Uterus (tissue), 3 donors: ENCODE measurements at regions not wholly inside any gene's neighbourhood (a gene's known extent, or its start where the extent isn't known, plus 50 kb on each side); places are given as distances from the start of the nearest gene placed in this dataset.
"Not testable (repeated sequence)": the region's sequence is repeated elsewhere in the genome, so short reads cannot be mapped to it uniquely, and the experiment has no call there.

ENCODE experiments used
- DNase-seq, 2 donors: peaks; one replicate each; pipeline ENCODE4 v3.0.0-alpha.2; 2019 to 2020
- H3K27ac ChIP-seq, 2 donors: fragments of 200-600 bp; sonication (generic); 1 replicate in 1 of 2; 2 replicates in 1 of 2; pipeline ENCODE4 v1.5.1; 2016 to 2018
- H3K27me3 ChIP-seq, 2 donors: fragments of 200-600 bp; sonication (generic); one replicate each; pipeline ENCODE4 v1.5.1; 2018 to 2019; ENCODE audit warnings: control low read depth in 1 of 2
- H3K36me3 ChIP-seq, 2 donors: fragments of 200-600 bp; sonication (generic); one replicate each; pipeline ENCODE4 v1.5.1; 2019; ENCODE audit warnings: control low read depth in 1 of 2
- H3K4me1 ChIP-seq, 2 donors: fragments of 200-600 bp; sonication (generic); one replicate each; pipeline ENCODE4 v1.5.1; 2018 to 2019; ENCODE audit warnings: control low read depth in 1 of 2
- H3K4me3 ChIP-seq, 2 donors: fragments of 200-600 bp; sonication (generic); 1 replicate in 1 of 2; 2 replicates in 1 of 2; pipeline ENCODE4 v1.5.1; 2018 to 2019; ENCODE audit warnings: mild to moderate bottlenecking in 1 of 2
- H3K9me3 ChIP-seq, 2 donors: fragments of 200-600 bp; sonication (generic); one replicate each; pipeline ENCODE4 v1.5.1; 2019; ENCODE audit warnings: control low read depth in 1 of 2
- CTCF ChIP-seq, 4 experiments: fragments of 200-600 bp in 2 of 4; fragments of 450-650 bp in 2 of 4; sonication (generic) in 2 of 4; IDR thresholded peaks; one replicate each; pipeline ENCODE4 v1.5.1; 2016 to 2019; ENCODE audit warnings: antibody characterized with exemption in 4 of 4, mild to moderate bottlenecking in 2 of 4, moderate library complexity in 1 of 4
- POLR2A ChIP-seq, 2 donors: fragments of 450-650 bp; IDR thresholded peaks; one replicate each; pipeline ENCODE4 v1.6.1; 2016; ENCODE audit warnings: antibody characterized with exemption in 2 of 2, mild to moderate bottlenecking in 1 of 2, moderate library complexity in 1 of 2
- intact Hi-C: fragments of 100-400 bp; cut with DNase I; formaldehyde crosslinking; loops from one replicate; pipeline ENCODE4 v1.15.1; 2023; ENCODE audit warnings: low total_unique reads
- donor health status: DM: yes; HTN: yes; CAD: no.

GRCh38 chr11:96483374-96483955 is 93.7 kb downstream of the JRKL start:
- no peaks in the 10 kb centered on the region for H3K36me3 ChIP-seq
- no peak overlapping the region for H3K27ac ChIP-seq
- intact Hi-C loops, result no loop called here
- H3K27me3 ChIP-seq, result no peaks in the 10 kb centered on the region
- DNase-seq, result no peak
- H3K9me3 ChIP-seq, result no peaks in the 10 kb centered on the region
- no peak overlapping the region for H3K4me3 ChIP-seq
- no peaks in the 10 kb centered on the region for H3K4me1 ChIP-seq
- no peak for TF ChIP-seq POLR2A (IDR thresholded peaks at IDR 0.05)
- no peak for TF ChIP-seq CTCF (IDR thresholded peaks at IDR 0.05)

- H3K27me3 ChIP-seq, result no peaks in the 10 kb centered on the region
- TF ChIP-seq CTCF (IDR thresholded peaks at IDR 0.05) (no peak), POLR2A (IDR thresholded peaks at IDR 0.05) (no peak)
- H3K36me3 ChIP-seq, result no peaks in the 10 kb centered on the region
- DNase-seq, result no peak
- H3K27ac ChIP-seq, result no peak overlapping the region
- intact Hi-C loops, result no loop called here
- H3K4me3 ChIP-seq, result no peak overlapping the region
- H3K4me1 ChIP-seq, result no peaks in the 10 kb centered on the region
- H3K9me3 ChIP-seq, result no peaks in the 10 kb centered on the region
Measured at GRCh38 chr11:96484361-96484760, 94.5 kb downstream of the JRKL start.

GRCh38 chr11:96486890-96487611 is 97.2 kb downstream of the JRKL start:
- Histone ChIP-seq H3K27me3 (no peaks in the 10 kb centered on the region), H3K36me3 (no peaks in the 10 kb centered on the region), H3K9me3 (no peaks in the 10 kb centered on the region), H3K4me1 (no peaks in the 10 kb centered on the region), H3K27ac (no peak overlapping the region), H3K4me3 (no peak overlapping the region)
- TF ChIP-seq CTCF (IDR thresholded peaks at IDR 0.05) (no peak), POLR2A (IDR thresholded peaks at IDR 0.05) (no peak)
- no peak for DNase-seq
- intact Hi-C loops, result no loop called here

- DNase-seq, intact Hi-C loops, H3K27me3 ChIP-seq, H3K9me3 ChIP-seq, H3K4me1 ChIP-seq, H3K4me3 ChIP-seq, H3K27ac ChIP-seq, H3K36me3 ChIP-seq: not testable (repeated sequence)
Measured at GRCh38 chr11:96488911-96489310, 99.1 kb downstream of the JRKL start.

- Histone ChIP-seq H3K27me3 (no peaks in the 10 kb centered on the region), H3K27ac (no peak overlapping the region), H3K4me1 (no peaks in the 10 kb centered on the region), H3K36me3 (no peaks in the 10 kb centered on the region), H3K9me3 (no peaks in the 10 kb centered on the region), H3K4me3 (no peak overlapping the region)
- intact Hi-C loops, result no loop called here
- no peak for DNase-seq
- TF ChIP-seq CTCF (IDR thresholded peaks at IDR 0.05), result no peak
- no peak for TF ChIP-seq POLR2A (IDR thresholded peaks at IDR 0.05)
Measured at GRCh38 chr11:96500440-96500839, 110.6 kb downstream of the JRKL start.
